ENCODE measurements at regions not wholly inside any gene's neighbourhood (a gene's known extent, or its start where the extent isn't known, plus 50 kb on each side); places are given as distances from the start of the nearest gene placed in this dataset.

GRCh38 chr9:27771803-27772545, 198.7 kb upstream of the C9orf72 start:
- Histone ChIP-seq H3K27ac (ENCODE audit: low read depth, low read length) (no peak overlapping the region), H3K4me3 (ENCODE audit: low read length) (peak overlapping the region; percentile 59)

GRCh38 chr9:27784847-27785713, 211.8 kb upstream of the C9orf72 start:
- Mint-ChIP-seq H3K4me1 (no peaks in the 10 kb centered on the region), H3K9me3 (peaks cover 30% of the 10 kb centered on the region), H3K27me3 (ENCODE audit: insufficient read depth) (no peaks in the 10 kb centered on the region), H3K27ac (no peak overlapping the region), H3K4me3 (no peak overlapping the region), H3K36me3 (ENCODE audit: low read depth) (peaks cover 6% of the 10 kb centered on the region)
- no peak for TF ChIP-seq CTCF (conservative IDR thresholded peaks at IDR 0.05)
- no peak overlapping the region for H3K27ac ChIP-seq (ENCODE audit: low read depth, low read length)
- H3K4me3 ChIP-seq (ENCODE audit: low read length): no peak overlapping the region
- H3K36me3 ChIP-seq (ENCODE audit: control insufficient read depth, insufficient read depth, low read length): no peaks in the 10 kb centered on the region
- H3K9ac ChIP-seq (ENCODE audit: extremely low read depth, low read length, poor library complexity, severe bottlenecking): no peak overlapping the region
- no peaks in the 10 kb centered on the region for H3K27me3 ChIP-seq (ENCODE audit: control insufficient read depth, insufficient read depth, low read length, poor library complexity, severe bottlenecking)
- H3K4me1 ChIP-seq (ENCODE audit: control insufficient read depth, insufficient read depth, low read length): no peaks in the 10 kb centered on the region
- no peak for DNase-seq
- WGBS, 2 experiments (ENCODE audit: insufficient coverage in 1 of 2, insufficient read length in 1 of 2): 64 to 66% methylated on average over 6 to 7 of the region's 7 CpGs
- H3K9me3 ChIP-seq (ENCODE audit: control insufficient read depth, low read length): peaks cover 16% of the 10 kb centered on the region

More at GRCh38 chr9:27771803-27772545, 198.7 kb upstream of the C9orf72 start:
- no peak for TF ChIP-seq CTCF (conservative IDR thresholded peaks at IDR 0.05)
- no peak overlapping the region for H3K4me3 Mint-ChIP-seq
- H3K4me1 Mint-ChIP-seq: peaks cover 25% of the 10 kb centered on the region
- H3K27ac Mint-ChIP-seq: no peak overlapping the region
- Histone ChIP-seq H3K9ac (ENCODE audit: extremely low read depth, low read length, poor library complexity, severe bottlenecking) (no peak overlapping the region), H3K36me3 (ENCODE audit: control insufficient read depth, insufficient read depth, low read length) (no peaks in the 10 kb centered on the region), H3K9me3 (ENCODE audit: control insufficient read depth, low read length) (no peaks in the 10 kb centered on the region), H3K27me3 (ENCODE audit: control insufficient read depth, insufficient read depth, low read length, poor library complexity, severe bottlenecking) (no peaks in the 10 kb centered on the region), H3K4me1 (ENCODE audit: control insufficient read depth, insufficient read depth, low read length) (peaks cover 5% of the 10 kb centered on the region)
- peak; percentile 87 for DNase-seq
- no peaks in the 10 kb centered on the region for H3K27me3 Mint-ChIP-seq (ENCODE audit: insufficient read depth)
- 57 to 65% methylated on average over 2 to 4 of the region's 4 CpGs for WGBS, 2 experiments (ENCODE audit: insufficient coverage in 1 of 2, insufficient read length in 1 of 2)
- H3K36me3 Mint-ChIP-seq (ENCODE audit: low read depth): no peaks in the 10 kb centered on the region
- no peaks in the 10 kb centered on the region for H3K9me3 Mint-ChIP-seq

GRCh38 chr9:27785714-27786100, 212.4 kb upstream of the C9orf72 start:
- H3K9ac ChIP-seq (ENCODE audit: extremely low read depth, low read length, poor library complexity, severe bottlenecking): no peak overlapping the region
- H3K27me3 ChIP-seq (ENCODE audit: control insufficient read depth, insufficient read depth, low read length, poor library complexity, severe bottlenecking): no peaks in the 10 kb centered on the region
- no peaks in the 10 kb centered on the region for H3K4me1 Mint-ChIP-seq
- H3K4me3 ChIP-seq (ENCODE audit: low read length): no peak overlapping the region
- H3K27me3 Mint-ChIP-seq (ENCODE audit: insufficient read depth): no peaks in the 10 kb centered on the region
- DNase-seq: no peak
- no peaks in the 10 kb centered on the region for H3K36me3 ChIP-seq (ENCODE audit: control insufficient read depth, insufficient read depth, low read length)
- peaks cover 36% of the 10 kb centered on the region for H3K9me3 Mint-ChIP-seq
- H3K27ac ChIP-seq (ENCODE audit: low read depth, low read length): no peak overlapping the region
- H3K36me3 Mint-ChIP-seq (ENCODE audit: low read depth): peaks cover 6% of the 10 kb centered on the region
- no peaks in the 10 kb centered on the region for H3K4me1 ChIP-seq (ENCODE audit: control insufficient read depth, insufficient read depth, low read length)
- no peak for TF ChIP-seq CTCF (conservative IDR thresholded peaks at IDR 0.05)
- H3K9me3 ChIP-seq (ENCODE audit: control insufficient read depth, low read length): peaks cover 16% of the 10 kb centered on the region
- no peak overlapping the region for H3K4me3 Mint-ChIP-seq
- no peak overlapping the region for H3K27ac Mint-ChIP-seq
